Astrocyte (in vitro differentiated cells and primary cell): ENCODE measurements at regions not wholly inside any gene's neighbourhood (a gene's known extent, or its start where the extent isn't known, plus 50 kb on each side); places are given as distances from the start of the nearest gene placed in this dataset.

Experiments
- CTCF ChIP-seq: IDR thresholded peaks from 2 replicates; pipeline ENCODE4 v1.5.1; 2011; ENCODE audit warnings: low read depth, mild to moderate bottlenecking, inconsistent platforms, low read length, moderate library complexity; ENCODE audit not compliant: insufficient read depth
- EZH2 ChIP-seq: IDR thresholded peaks from 2 replicates; pipeline ENCODE4 v1.6.1; 2012; ENCODE audit warnings: mild to moderate bottlenecking, low read length, inconsistent platforms; ENCODE audit not compliant: insufficient read depth

GRCh38 chr15:58298879-58299850 lies 132.6 kb upstream of the LIPC start:
- no peak for TF ChIP-seq CTCF
- TF ChIP-seq EZH2: no peak
